Esophagus squamous epithelium (tissue), 4 donors: ENCODE measurements at regions not wholly inside any gene's neighbourhood (a gene's known extent, or its start where the extent isn't known, plus 50 kb on each side); places are given as distances from the start of the nearest gene placed in this dataset.

Source experiments
- CTCF ChIP-seq, 6 experiments: fragments of 450-650 bp in 4 of 6; fragments of 200-600 bp in 2 of 6; sonication (generic) in 2 of 6; IDR thresholded peaks; one replicate each; pipeline ENCODE4 v1.5.1; 2016 to 2019; ENCODE audit warnings: antibody characterized with exemption in 6 of 6, mild to moderate bottlenecking in 4 of 6, moderate library complexity in 4 of 6
- POLR2A ChIP-seq, 4 donors: fragments of 450-650 bp; IDR thresholded peaks; one replicate each; pipeline ENCODE4 v1.6.1; 2017; ENCODE audit warnings: antibody characterized with exemption in 4 of 4, mild to moderate bottlenecking in 4 of 4, moderate library complexity in 3 of 4

- TF ChIP-seq CTCF (IDR thresholded peaks at IDR 0.05) (peak in 1 of 6 experiments; percentile 16), POLR2A (IDR thresholded peaks at IDR 0.05) (no peak)
Measured at GRCh38 chrY:19015854-19016253, 242.3 kb upstream of the HSFY2 start.
